GM06990 (cell line): ENCODE measurements at regions not wholly inside any gene's neighbourhood (a gene's known extent, or its start where the extent isn't known, plus 50 kb on each side); places are given as distances from the start of the nearest gene placed in this dataset.

Source experiments
- DNase-seq: peaks from one replicate; pipeline ENCODE4 v3.0.0-alpha.2; 2011; ENCODE audit not compliant: insufficient read length; ENCODE audit errors: extremely low read depth
- H3K27me3 ChIP-seq: replicated peaks from 2 replicates; pipeline ENCODE4 v1.6.0; 2011; ENCODE audit warnings: low read length; ENCODE audit not compliant: control insufficient read depth, insufficient read depth
- H3K36me3 ChIP-seq: 2 replicates; pipeline ENCODE4 v1.5.1; 2011; ENCODE audit warnings: low read length; ENCODE audit not compliant: control insufficient read depth, insufficient read depth
- H3K4me3 ChIP-seq: replicated peaks from 2 replicates; pipeline ENCODE4 v1.5.1; 2011; ENCODE audit warnings: low read depth, mild to moderate bottlenecking, control low read depth, low read length
- CTCF ChIP-seq: IDR thresholded peaks from 2 replicates; pipeline ENCODE4 v1.5.1; 2011; ENCODE audit warnings: low read length, control low read depth, mild to moderate bottlenecking, inconsistent platforms; ENCODE audit not compliant: insufficient read depth, poor library complexity, severe bottlenecking

GRCh38 chr2:241948299-241948897 lies 78.9 kb downstream of the RTP5 start:
- no peak for TF ChIP-seq CTCF
- H3K4me3 ChIP-seq = no peak overlapping the region
- no peaks in the 10 kb centered on the region for H3K36me3 ChIP-seq
- no peaks in the 10 kb centered on the region; the same call in 1 of the 2 replicates for H3K27me3 ChIP-seq
- DNase-seq = no peak

GRCh38 chr2:241948901-241949735 lies 79.6 kb downstream of the RTP5 start:
- no peak for DNase-seq
- no peaks in the 10 kb centered on the region for H3K36me3 ChIP-seq
- H3K27me3 ChIP-seq = no peaks in the 10 kb centered on the region; the same call in 1 of the 2 replicates
- no peak for TF ChIP-seq CTCF
- no peak overlapping the region for H3K4me3 ChIP-seq

- Histone ChIP-seq H3K36me3 (no peaks in the 10 kb centered on the region), H3K4me3 (no peak overlapping the region), H3K27me3 (no peaks in the 10 kb centered on the region; the same call in 1 of the 2 replicates)
- DNase-seq = no peak
- no peak for TF ChIP-seq CTCF
These were observed 80.3 kb downstream of the RTP5 start for GRCh38 chr2:241949736-241950412.

GRCh38 chr2:241950413-241951315 lies 81.1 kb downstream of the RTP5 start:
- H3K27me3 ChIP-seq = no peaks in the 10 kb centered on the region; the same call in 1 of the 2 replicates
- H3K36me3 ChIP-seq = no peaks in the 10 kb centered on the region
- peak; percentile 39 for DNase-seq
- H3K4me3 ChIP-seq = no peak overlapping the region
- peak; percentile 93 for TF ChIP-seq CTCF

GRCh38 chr2:241951316-241951700 lies 81.8 kb downstream of the RTP5 start:
- no peaks in the 10 kb centered on the region for H3K36me3 ChIP-seq
- TF ChIP-seq CTCF = no peak
- no peak overlapping the region for H3K4me3 ChIP-seq
- H3K27me3 ChIP-seq = no peaks in the 10 kb centered on the region; the same call in 1 of the 2 replicates
- no peak for DNase-seq
